Fibroblast of the aortic adventitia (primary cell): ENCODE measurements at regions not wholly inside any gene's neighbourhood (a gene's known extent, or its start where the extent isn't known, plus 50 kb on each side); places are given as distances from the start of the nearest gene placed in this dataset.

Experiments used
- DNase-seq: peaks from one replicate; pipeline ENCODE4 v3.0.0-alpha.2; 2010; ENCODE audit warnings: low read depth
- H3K4me3 ChIP-seq: 2 replicates; pipeline ENCODE4 v1.5.1; 2011; ENCODE audit warnings: low read depth, mild to moderate bottlenecking, control low read depth, low read length, moderate library complexity
- CTCF ChIP-seq: IDR thresholded peaks from 2 replicates; pipeline ENCODE4 v1.5.1; 2011; ENCODE audit warnings: mild to moderate bottlenecking, low read length, control low read depth, inconsistent platforms; ENCODE audit not compliant: insufficient read depth

- no peak for DNase-seq
- TF ChIP-seq CTCF = no peak
These were observed 204.6 kb upstream of the HDAC4 start for GRCh38 chr2:239605409-239605808.

GRCh38 chr2:239604861-239605260, 204.0 kb upstream of the HDAC4 start:
- no peak for DNase-seq
- H3K4me3 ChIP-seq = no peak overlapping the region
- TF ChIP-seq CTCF = no peak

More at GRCh38 chr2:239605409-239605808, 204.6 kb upstream of the HDAC4 start:
- no peak overlapping the region for H3K4me3 ChIP-seq

GRCh38 chr2:239603411-239604356, 202.9 kb upstream of the HDAC4 start:
- no peak for TF ChIP-seq CTCF
- H3K4me3 ChIP-seq = no peak overlapping the region
- DNase-seq = no peak

- H3K4me3 ChIP-seq = no peak overlapping the region
- TF ChIP-seq CTCF = no peak
- DNase-seq = no peak
These were observed 201.8 kb upstream of the HDAC4 start for GRCh38 chr2:239602290-239603282.

GRCh38 chr2:239601880-239602279, 201.1 kb upstream of the HDAC4 start:
- TF ChIP-seq CTCF = no peak
- DNase-seq = no peak
- H3K4me3 ChIP-seq = no peak overlapping the region

GRCh38 chr2:239601201-239601851, 200.5 kb upstream of the HDAC4 start:
- no peak overlapping the region for H3K4me3 ChIP-seq
- DNase-seq = no peak
- TF ChIP-seq CTCF = no peak
